ENCODE measurements at regions not wholly inside any gene's neighbourhood (a gene's known extent, or its start where the extent isn't known, plus 50 kb on each side); places are given as distances from the start of the nearest gene placed in this dataset.

- DNase-seq = no peak
These were observed 482.2 kb downstream of the PTPRC start for GRCh38 chr1:199121047-199121446.

- DNase-seq = no peak
These were observed 483.2 kb downstream of the PTPRC start for GRCh38 chr1:199122085-199122484.

- DNase-seq = no peak
These were observed 483.9 kb downstream of the PTPRC start for GRCh38 chr1:199122532-199123311.

DNA sequence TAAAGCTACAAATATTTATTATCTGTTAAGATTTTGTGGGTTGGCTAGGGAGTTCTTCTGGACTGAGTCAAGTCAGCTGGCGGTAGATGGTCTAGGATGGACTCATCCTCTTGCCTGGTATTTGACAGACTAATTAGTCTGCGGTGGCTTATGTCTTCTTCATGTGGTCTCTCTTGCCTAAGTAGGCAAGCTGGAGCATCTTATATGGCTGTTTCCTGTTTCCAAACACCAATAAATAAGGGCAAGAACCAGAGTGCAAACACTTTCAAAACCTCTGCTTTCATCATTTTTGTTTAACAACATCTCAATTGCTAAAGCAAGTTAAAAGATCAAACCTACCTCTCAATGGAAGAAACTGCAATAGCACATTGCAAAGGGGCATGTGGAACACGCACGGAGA, 484.8 kb downstream of the PTPRC start:
- DNase-seq = no peak

GRCh38 chr1:199124351-199124750, 485.5 kb downstream of the PTPRC start:
- no peak for DNase-seq

GRCh38 chr1:199129247-199129646, 490.4 kb downstream of the PTPRC start:
- no peak for DNase-seq

DNA sequence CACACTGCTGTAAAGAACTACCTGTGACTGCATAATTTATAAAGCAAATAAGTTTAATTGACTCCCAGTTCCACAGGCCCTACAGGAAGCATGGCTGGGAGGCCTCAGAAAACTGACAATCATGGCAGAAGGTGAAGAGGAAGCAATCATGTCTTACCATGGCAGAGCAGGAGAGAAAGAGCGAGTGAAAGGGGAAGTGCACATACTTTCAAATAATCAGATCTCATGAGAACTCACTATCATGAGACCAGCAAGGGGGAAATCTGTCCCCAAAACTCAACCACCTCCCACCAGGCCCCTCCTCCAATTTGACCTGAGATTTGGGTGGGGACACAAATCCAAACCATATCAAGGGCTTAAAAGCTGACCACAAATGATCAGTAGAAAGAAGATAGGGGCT, 493.2 kb downstream of the PTPRC start:
- no peak for DNase-seq

- DNase-seq = no peak
These were observed 497.1 kb downstream of the PTPRC start for GRCh38 chr1:199135901-199136300.

- DNase-seq = no peak
These were observed 499.2 kb downstream of the PTPRC start for GRCh38 chr1:199138061-199138460.

- no peak for DNase-seq
These were observed 510.8 kb downstream of the PTPRC start for GRCh38 chr1:199149591-199149990.

- no peak for DNase-seq
These were observed 511.9 kb downstream of the PTPRC start for GRCh38 chr1:199150756-199151155.

- no peak for DNase-seq
These were observed 513.0 kb downstream of the PTPRC start for GRCh38 chr1:199151634-199152425.

DNA sequence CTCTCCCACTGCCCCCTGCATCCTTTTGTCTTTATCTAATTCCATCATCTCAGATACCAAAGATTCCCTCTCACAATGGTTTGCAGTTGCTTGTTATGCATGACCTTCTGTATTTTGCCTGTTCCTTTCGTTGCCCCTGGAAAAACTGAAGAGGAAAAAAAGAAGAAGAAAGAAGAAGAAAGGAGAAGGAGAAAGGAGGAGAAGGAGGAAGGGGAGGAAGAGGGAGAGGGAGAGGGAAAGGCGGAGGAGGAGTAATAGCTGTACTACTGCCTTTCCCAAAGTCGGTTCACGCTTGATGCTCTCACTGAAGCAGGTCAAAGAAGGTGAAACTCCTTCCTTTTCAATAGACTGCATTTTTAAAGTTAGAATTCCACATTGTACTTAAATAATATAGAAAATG, 513.8 kb downstream of the PTPRC start:
- DNase-seq = no peak

DNA sequence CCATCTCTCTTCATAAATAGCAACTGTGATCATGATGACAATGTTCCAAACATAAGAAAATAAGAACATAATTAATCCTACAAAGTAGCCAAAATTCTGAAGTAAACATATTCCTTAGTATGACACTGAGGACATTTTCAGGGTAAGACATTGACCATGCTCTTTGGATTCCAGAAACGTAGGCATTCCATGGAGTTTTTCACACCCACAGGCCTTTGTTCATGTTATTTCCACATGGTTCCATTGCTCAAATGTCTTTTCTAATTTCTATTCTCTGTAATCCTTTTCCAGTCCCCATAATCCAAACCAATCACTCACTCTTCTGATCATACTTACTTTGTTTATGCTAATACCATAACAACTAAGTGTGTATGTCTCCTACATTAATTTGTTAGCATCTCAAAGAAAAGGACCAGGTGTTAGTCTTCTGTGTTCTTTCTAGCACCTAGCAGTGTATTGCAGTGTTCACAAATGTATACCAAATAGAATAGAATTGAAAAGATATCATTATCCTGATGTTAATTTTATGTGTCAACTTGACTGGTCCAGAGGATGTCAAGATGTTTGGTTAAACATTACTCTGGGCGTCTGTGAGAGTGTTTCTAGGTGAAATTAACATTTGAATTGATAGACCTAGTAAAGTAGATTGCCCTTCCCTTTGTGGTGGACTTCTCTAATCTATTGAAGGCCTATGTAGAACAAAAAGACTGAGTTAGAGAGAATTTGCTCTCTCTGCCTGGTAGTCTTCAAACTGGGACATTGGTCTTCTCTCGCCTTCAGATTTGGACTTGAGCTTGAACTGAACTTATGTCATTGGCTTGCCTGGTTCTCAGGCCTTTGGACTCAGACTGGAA, 516.6 kb downstream of the PTPRC start:
- no peak for DNase-seq

DNA sequence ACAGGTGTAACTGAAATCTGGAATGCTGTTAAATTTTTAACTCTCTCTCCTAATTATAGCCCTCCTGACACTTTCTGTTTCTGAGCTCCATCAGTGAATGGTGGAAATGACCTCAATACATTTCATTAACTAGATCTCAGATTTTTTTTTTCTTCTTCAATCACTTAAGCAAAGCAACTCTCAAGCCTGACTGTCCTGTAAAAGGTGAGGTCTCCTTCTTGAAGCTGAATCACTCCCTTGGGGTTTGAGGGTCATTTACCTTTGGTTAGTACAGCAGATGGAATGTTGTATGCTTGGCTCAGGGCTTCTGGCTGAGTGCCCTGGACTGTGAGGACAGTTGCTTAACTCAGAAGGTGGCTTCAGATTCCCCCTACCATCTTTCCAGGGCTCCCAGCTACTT, 518.7 kb downstream of the PTPRC start:
- no peak for DNase-seq

DNA sequence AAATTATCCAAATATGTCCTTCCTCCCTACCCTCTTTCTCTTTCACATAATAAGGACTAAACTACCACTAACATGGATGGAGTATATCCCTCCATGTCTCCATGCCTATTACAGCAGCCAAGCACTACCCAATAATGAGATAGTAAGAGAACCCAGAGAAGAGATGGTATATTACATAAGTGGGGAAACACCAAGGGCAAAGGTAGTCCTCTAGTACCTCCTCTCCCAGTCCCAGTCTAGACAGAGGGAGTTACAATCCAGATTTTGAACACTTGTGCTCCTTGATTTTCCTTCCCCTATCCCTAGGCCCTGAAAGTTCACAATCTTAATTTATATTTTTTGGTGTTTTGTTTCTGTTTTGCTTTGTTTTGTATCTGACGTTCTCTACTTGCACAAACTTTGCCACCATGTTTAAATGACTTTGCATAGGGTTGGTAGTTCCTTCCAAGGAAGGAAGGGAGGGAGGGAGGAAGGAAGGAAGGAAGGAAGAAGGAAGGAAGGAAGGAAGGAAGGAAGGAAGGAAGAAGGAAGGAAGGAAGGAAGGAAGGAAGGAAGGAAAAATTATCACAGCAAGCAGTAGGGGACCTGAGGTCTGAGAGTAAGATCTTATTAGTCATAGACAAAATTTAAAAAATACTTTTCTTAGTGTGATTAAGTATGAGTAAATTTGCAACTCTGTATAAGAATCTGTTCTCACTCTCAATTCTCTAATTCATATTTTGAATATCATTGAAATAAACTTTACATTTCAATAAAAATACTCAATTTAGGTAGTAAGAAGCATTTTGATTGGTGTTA, 521.9 kb downstream of the PTPRC start:
- no peak for DNase-seq

DNA sequence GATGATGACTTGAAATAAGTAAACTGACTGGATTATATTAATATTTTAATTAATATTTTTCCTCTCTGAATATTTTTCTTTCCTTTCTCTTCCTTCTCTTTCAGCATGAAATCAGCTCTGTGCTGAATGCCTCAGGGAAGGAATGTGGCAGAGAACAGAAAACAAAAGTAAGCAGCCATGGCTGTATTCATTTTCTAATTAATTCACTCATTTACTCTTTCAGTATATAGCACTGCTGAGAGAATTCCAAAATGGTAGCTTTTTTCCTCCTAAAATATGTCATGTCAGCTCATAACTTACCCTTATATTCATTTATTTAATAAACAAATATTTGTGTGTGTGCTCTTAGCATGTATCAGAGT, 522.5 kb downstream of the PTPRC start:
- no peak for DNase-seq

DNA sequence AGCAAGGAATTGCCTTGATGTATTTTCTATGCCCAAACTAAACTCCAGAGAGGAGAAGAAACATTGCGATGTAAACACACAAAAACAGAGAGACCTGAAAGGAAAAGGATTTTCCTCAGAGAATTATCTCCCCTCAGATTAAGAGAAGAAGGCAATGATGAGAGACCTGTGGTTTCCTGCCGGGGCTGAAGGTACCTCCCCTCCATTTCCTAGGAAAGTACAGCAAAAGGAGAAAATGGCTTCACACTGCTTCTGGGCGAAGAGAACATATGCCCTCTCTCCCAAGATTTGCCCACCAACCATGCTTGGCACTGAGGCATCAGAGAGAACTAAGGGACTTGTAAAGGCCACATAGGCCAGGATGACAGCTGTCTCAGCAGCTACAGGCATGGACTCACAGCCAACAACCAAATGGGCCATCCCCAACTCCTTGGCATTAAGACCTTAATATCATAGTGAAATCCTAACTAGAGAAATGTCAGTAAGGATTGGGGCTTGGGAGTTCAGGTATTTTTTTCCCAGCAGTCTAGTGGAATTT, 523.0 kb downstream of the PTPRC start:
- no peak for DNase-seq

- DNase-seq = no peak
These were observed 524.4 kb downstream of the PTPRC start for GRCh38 chr1:199163267-199163666.

GRCh38 chr1:199163670-199164069, 524.8 kb downstream of the PTPRC start:
- no peak for DNase-seq

GRCh38 chr1:199167460-199167859, 528.6 kb downstream of the PTPRC start:
- DNase-seq = no peak

GRCh38 chr1:199168888-199169585, 530.2 kb downstream of the PTPRC start:
- no peak for DNase-seq
